Kidney (tissue), 13 donors: ENCODE measurements at regions not wholly inside any gene's neighbourhood (a gene's known extent, or its start where the extent isn't known, plus 50 kb on each side); places are given as distances from the start of the nearest gene placed in this dataset.
"Not testable (repeated sequence)": the region's sequence is repeated elsewhere in the genome, so short reads cannot be mapped to it uniquely, and the experiment has no call there.

Experiments
- DNase-seq, 5 donors: peaks; one replicate each; pipeline ENCODE4 v3.0.0-alpha.2; 2013 to 2020
- FAIRE-seq: peaks from 2 replicates; lab custom pipeline; 2012; peaks lifted over from hg19 to GRCh38; lab: Jason Lieb, UNC
- H3K27ac ChIP-seq, 2 donors: one replicate each; pipeline ENCODE4 v1.7.0; 2013; ENCODE audit warnings: low read depth in 2 of 2, low read length in 2 of 2, inconsistent platforms in 1 of 2
- H3K27me3 ChIP-seq: one replicate; pipeline ENCODE4 v1.7.1; 2013; ENCODE audit warnings: low read length, inconsistent platforms; ENCODE audit not compliant: control insufficient read depth, insufficient read depth
- H3K36me3 ChIP-seq, 3 donors: one replicate each; pipeline versions ENCODE4 v1.7.0 to v1.7.1; 2013; ENCODE audit warnings: low read length in 3 of 3, control low read depth in 1 of 3, inconsistent platforms in 1 of 3; ENCODE audit not compliant: insufficient read depth in 3 of 3, control insufficient read depth in 2 of 3
- H3K4me1 ChIP-seq, 3 donors: one replicate each; pipeline versions ENCODE4 v1.7.0 to v1.7.1; 2013; ENCODE audit warnings: low read length in 3 of 3, inconsistent platforms in 1 of 3, low read depth in 1 of 3; ENCODE audit not compliant: control insufficient read depth in 2 of 3, insufficient read depth in 2 of 3
- H3K4me3 ChIP-seq, 3 donors: one replicate each; pipeline versions ENCODE4 v1.7.0 to v1.8.1; 2013; ENCODE audit warnings: low read length in 3 of 3, control low read depth in 1 of 3, inconsistent platforms in 1 of 3
- H3K9ac ChIP-seq, 3 donors: one replicate each; pipeline versions ENCODE4 v1.7.0 to v1.7.1; 2013; ENCODE audit warnings: low read length in 3 of 3, control low read depth in 1 of 3, inconsistent platforms in 1 of 3
- H3K9me3 ChIP-seq, 3 donors: one replicate each; pipeline versions ENCODE4 v1.7.0 to v1.7.1; 2013; ENCODE audit warnings: low read length in 3 of 3, control low read depth in 1 of 3, inconsistent platforms in 1 of 3; ENCODE audit not compliant: control insufficient read depth in 2 of 3, insufficient read depth in 1 of 3
- intact Hi-C: fragments of 100-400 bp; cut with DNase I; formaldehyde crosslinking; loops from one replicate; pipeline ENCODE4 v1.11.1; 2022
- TF ChIP-seq, protein P1 (sequence below): IDR thresholded peaks from 3 replicates; pipeline ENCODE4 v1.5.1; 2012; ENCODE audit warnings: mild to moderate bottlenecking, moderate library complexity, borderline replicate concordance; ENCODE audit not compliant: insufficient read depth; ENCODE audit errors: extremely low read depth
- donor health status: control.
- donor health status: control.
- donor health status: control.
- donor health status: control.
- donor health status: control.
- donor health status: DM: yes; HTN: yes; CAD: no.
- donor health status: Normal renal cell carcinoma (clear cell type).

DNA sequence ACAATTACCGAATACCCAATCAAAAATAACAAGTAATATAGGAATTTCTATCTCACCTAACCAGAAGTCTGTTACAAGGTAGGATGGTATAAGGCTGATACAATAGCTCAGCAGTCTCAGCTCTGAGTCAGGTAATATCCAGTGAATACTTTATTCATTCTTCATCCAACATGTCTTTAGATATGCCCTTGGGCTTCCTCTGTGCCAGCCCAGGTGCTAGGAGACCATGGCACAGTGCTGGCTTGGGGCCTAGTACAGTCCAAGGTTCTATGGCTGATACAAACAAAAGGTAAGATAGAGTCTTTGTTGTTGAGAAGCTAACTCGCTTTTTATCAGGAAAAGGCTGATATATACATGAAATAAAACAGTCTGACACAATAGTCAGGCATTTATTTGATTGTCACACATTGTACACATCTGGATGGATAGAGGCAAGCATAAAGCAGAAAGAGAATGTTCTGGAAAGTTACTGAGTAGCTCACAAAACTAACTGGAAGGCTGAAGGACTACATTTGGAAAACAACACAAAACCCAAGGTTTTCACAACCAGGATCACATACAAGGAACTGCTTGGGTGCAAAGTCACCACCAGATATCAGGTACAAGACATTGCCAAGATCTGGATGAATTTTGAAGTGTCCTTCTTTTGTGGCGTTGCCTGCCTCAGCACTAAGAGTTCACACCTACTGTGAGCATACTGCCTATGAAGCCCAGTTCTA, 110.4 kb upstream of the SCAF8 start:
- Histone ChIP-seq H3K4me1 (no peaks in the 10 kb centered on the region), H3K36me3 (no peaks in the 10 kb centered on the region), H3K9ac (no peak overlapping the region), H3K27me3 (no peaks in the 10 kb centered on the region), H3K27ac (no peak overlapping the region), H3K4me3 (no peak overlapping the region), H3K9me3 (no peaks in the 10 kb centered on the region)
- intact Hi-C loops, result no loop called here
- TF ChIP-seq, protein P1, sequence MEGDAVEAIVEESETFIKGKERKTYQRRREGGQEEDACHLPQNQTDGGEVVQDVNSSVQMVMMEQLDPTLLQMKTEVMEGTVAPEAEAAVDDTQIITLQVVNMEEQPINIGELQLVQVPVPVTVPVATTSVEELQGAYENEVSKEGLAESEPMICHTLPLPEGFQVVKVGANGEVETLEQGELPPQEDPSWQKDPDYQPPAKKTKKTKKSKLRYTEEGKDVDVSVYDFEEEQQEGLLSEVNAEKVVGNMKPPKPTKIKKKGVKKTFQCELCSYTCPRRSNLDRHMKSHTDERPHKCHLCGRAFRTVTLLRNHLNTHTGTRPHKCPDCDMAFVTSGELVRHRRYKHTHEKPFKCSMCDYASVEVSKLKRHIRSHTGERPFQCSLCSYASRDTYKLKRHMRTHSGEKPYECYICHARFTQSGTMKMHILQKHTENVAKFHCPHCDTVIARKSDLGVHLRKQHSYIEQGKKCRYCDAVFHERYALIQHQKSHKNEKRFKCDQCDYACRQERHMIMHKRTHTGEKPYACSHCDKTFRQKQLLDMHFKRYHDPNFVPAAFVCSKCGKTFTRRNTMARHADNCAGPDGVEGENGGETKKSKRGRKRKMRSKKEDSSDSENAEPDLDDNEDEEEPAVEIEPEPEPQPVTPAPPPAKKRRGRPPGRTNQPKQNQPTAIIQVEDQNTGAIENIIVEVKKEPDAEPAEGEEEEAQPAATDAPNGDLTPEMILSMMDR, result no peak
- FAIRE-seq, result no peak
- no peak for DNase-seq

DNA sequence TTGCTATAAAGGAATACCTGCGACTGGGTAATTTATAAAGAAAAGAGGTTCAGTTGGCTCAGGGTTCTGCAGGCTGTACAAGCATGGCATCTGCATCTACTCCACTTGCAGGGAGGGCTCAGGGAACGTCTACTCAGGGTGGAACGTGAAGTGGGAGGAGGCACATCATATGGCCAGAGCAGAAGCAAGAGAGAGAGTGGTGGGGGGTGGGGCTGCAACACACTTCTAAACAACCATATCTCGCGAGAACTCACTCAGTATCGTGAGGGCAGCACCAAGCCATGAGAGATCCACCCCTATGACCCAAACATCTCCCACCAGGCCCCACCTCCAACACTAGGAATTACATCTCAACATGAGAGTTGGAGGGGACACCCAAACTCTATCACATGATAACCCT, 109.8 kb upstream of the SCAF8 start:
- Histone ChIP-seq H3K27ac (no peak overlapping the region), H3K4me1 (no peaks in the 10 kb centered on the region), H3K9ac (no peak overlapping the region), H3K4me3 (no peak overlapping the region), H3K36me3 (no peaks in the 10 kb centered on the region), H3K9me3 (no peaks in the 10 kb centered on the region), H3K27me3 (no peaks in the 10 kb centered on the region)
- FAIRE-seq (no peak), DNase-seq (no peak)
- TF ChIP-seq, protein P1, result no peak
- intact Hi-C loops, result no loop called here

- no peak for FAIRE-seq
- Histone ChIP-seq H3K27ac (no peak overlapping the region), H3K4me3 (no peak overlapping the region), H3K9me3 (no peaks in the 10 kb centered on the region), H3K36me3 (no peaks in the 10 kb centered on the region), H3K4me1 (no peaks in the 10 kb centered on the region), H3K9ac (no peak overlapping the region), H3K27me3 (no peaks in the 10 kb centered on the region)
- TF ChIP-seq, protein P1, result no peak
- no peak for DNase-seq
- intact Hi-C loops, result no loop called here
Measured at GRCh38 chr6:154624038-154624599, 109.1 kb upstream of the SCAF8 start.

- H3K27ac ChIP-seq, H3K9ac ChIP-seq, intact Hi-C loops, FAIRE-seq, H3K4me1 ChIP-seq, H3K4me3 ChIP-seq, H3K9me3 ChIP-seq, H3K36me3 ChIP-seq, H3K27me3 ChIP-seq, DNase-seq: not testable (repeated sequence)
Measured at GRCh38 chr6:154624727-154625126, 108.5 kb upstream of the SCAF8 start.
